Body of pancreas (tissue), 4 donors: ENCODE measurements at regions not wholly inside any gene's neighbourhood (a gene's known extent, or its start where the extent isn't known, plus 50 kb on each side); places are given as distances from the start of the nearest gene placed in this dataset.

Experiments used
- POLR2A ChIP-seq, 3 donors: fragments of 450-650 bp; IDR thresholded peaks; one replicate each; pipeline ENCODE4 v1.6.1; 2016; ENCODE audit warnings: antibody characterized with exemption in 3 of 3, mild to moderate bottlenecking in 2 of 3
- TF ChIP-seq, protein P1 (sequence below), 7 experiments: fragments of 450-650 bp in 4 of 7; fragments of 200-600 bp in 3 of 7; sonication (generic) in 3 of 7; IDR thresholded peaks; one replicate each; pipeline ENCODE4 v1.5.1; 2016 to 2019; ENCODE audit warnings: antibody characterized with exemption in 7 of 7

DNA sequence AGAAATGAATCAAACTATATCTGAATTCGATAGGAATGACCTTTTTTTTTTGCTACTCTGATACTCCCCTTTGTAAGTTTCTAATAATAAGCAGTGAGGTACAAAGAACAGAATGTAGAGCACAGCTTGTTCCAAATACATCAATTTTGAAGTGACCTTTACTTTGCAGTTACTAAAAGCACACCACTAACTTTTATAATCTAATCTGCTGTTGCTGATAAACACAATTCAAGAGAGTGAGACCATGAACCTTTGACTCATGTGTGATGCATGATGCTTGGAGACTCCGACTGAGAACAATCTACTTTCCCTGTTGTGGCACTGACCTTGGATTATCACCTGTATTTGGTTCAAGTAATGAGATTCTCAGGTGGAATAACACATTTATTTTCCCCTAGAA is 91.6 kb upstream of the GNPDA2 start:
- TF ChIP-seq, protein P1, sequence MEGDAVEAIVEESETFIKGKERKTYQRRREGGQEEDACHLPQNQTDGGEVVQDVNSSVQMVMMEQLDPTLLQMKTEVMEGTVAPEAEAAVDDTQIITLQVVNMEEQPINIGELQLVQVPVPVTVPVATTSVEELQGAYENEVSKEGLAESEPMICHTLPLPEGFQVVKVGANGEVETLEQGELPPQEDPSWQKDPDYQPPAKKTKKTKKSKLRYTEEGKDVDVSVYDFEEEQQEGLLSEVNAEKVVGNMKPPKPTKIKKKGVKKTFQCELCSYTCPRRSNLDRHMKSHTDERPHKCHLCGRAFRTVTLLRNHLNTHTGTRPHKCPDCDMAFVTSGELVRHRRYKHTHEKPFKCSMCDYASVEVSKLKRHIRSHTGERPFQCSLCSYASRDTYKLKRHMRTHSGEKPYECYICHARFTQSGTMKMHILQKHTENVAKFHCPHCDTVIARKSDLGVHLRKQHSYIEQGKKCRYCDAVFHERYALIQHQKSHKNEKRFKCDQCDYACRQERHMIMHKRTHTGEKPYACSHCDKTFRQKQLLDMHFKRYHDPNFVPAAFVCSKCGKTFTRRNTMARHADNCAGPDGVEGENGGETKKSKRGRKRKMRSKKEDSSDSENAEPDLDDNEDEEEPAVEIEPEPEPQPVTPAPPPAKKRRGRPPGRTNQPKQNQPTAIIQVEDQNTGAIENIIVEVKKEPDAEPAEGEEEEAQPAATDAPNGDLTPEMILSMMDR (IDR thresholded peaks at IDR 0.05): no peak
- TF ChIP-seq POLR2A (IDR thresholded peaks at IDR 0.05): no peak
